ENCODE measurements at regions not wholly inside any gene's neighbourhood (a gene's known extent, or its start where the extent isn't known, plus 50 kb on each side); places are given as distances from the start of the nearest gene placed in this dataset.

DNA sequence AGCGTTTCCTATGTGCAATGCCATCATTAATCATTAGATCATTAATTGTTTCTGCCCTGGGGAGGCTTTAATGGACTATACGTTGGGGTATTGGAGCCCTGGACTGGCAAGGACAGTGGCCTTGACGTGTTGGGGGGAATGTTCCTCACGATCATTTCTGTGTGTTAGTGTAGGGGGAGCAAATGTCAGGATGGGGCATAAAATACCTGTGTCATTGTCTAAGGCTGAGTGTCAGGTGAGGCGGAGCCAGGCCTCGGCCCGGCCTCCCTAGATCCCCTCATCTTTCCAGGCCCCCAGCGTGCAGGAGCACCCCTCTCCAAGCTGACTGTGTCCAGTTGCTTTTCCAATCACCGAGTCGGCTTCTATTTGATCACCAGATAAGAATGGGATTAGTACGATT is 346.4 kb upstream of the SHH start:
- TF ChIP-seq, protein P1, sequence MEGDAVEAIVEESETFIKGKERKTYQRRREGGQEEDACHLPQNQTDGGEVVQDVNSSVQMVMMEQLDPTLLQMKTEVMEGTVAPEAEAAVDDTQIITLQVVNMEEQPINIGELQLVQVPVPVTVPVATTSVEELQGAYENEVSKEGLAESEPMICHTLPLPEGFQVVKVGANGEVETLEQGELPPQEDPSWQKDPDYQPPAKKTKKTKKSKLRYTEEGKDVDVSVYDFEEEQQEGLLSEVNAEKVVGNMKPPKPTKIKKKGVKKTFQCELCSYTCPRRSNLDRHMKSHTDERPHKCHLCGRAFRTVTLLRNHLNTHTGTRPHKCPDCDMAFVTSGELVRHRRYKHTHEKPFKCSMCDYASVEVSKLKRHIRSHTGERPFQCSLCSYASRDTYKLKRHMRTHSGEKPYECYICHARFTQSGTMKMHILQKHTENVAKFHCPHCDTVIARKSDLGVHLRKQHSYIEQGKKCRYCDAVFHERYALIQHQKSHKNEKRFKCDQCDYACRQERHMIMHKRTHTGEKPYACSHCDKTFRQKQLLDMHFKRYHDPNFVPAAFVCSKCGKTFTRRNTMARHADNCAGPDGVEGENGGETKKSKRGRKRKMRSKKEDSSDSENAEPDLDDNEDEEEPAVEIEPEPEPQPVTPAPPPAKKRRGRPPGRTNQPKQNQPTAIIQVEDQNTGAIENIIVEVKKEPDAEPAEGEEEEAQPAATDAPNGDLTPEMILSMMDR (IDR thresholded peaks at IDR 0.05): no peak
- no peak for TF ChIP-seq EZH2 (IDR thresholded peaks at IDR 0.05; ENCODE audit: borderline replicate concordance, insufficient read depth, low read depth, low read length, poor library complexity, severe bottlenecking)

Measured in B cell (primary cell).